ENCODE measurements at regions not wholly inside any gene's neighbourhood (a gene's known extent, or its start where the extent isn't known, plus 50 kb on each side); places are given as distances from the start of the nearest gene placed in this dataset.
"Not testable (repeated sequence)": the region's sequence is repeated elsewhere in the genome, so short reads cannot be mapped to it uniquely, and the experiment has no call there.

DNA sequence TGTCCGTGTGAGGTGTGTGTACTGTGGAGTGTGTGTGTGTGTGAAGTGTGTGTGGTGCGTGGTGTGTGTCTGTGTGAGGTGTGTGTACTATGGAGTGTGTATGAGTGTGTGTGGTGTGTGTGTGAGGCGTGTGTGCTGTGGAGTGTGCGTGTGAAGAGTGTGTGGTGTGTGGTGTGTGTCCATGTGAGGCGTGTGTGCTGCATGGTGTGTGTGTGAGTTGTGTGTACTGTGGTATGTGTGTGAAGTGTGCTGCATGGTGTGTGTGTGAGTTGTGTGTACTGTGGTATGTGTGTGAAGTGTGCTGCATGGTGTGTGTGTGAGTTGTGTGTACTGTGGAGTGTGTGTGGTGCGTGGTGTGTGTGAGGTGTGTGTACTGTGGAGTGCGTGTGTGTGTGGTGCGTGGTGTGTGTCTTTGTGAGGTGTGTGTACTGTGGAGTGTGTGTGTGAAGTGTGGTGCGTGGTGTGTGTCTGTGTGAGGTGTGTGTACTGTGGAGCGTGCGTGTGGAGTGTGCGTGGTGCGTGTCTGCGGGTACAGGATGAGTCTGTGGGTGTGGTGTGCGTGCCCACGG lies 82.4 kb upstream of the PRR5 start:
- TF ChIP-seq, protein P1, sequence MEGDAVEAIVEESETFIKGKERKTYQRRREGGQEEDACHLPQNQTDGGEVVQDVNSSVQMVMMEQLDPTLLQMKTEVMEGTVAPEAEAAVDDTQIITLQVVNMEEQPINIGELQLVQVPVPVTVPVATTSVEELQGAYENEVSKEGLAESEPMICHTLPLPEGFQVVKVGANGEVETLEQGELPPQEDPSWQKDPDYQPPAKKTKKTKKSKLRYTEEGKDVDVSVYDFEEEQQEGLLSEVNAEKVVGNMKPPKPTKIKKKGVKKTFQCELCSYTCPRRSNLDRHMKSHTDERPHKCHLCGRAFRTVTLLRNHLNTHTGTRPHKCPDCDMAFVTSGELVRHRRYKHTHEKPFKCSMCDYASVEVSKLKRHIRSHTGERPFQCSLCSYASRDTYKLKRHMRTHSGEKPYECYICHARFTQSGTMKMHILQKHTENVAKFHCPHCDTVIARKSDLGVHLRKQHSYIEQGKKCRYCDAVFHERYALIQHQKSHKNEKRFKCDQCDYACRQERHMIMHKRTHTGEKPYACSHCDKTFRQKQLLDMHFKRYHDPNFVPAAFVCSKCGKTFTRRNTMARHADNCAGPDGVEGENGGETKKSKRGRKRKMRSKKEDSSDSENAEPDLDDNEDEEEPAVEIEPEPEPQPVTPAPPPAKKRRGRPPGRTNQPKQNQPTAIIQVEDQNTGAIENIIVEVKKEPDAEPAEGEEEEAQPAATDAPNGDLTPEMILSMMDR (IDR thresholded peaks at IDR 0.05) = not testable (repeated sequence)
- not testable (repeated sequence) for TF ChIP-seq POLR2A (IDR thresholded peaks at IDR 0.05)

Measured in testis (tissue), 2 donors.